HG03135 (cell line): ENCODE measurements at regions not wholly inside any gene's neighbourhood (a gene's known extent, or its start where the extent isn't known, plus 50 kb on each side); places are given as distances from the start of the nearest gene placed in this dataset.

Experiments
- ATAC-seq: cut with Tn5 transposase; IDR thresholded peaks from one replicate; pipeline ENCODE4 v1.9.1; 2021; ENCODE audit warnings: mild to moderate bottlenecking, moderate library complexity; ENCODE audit not compliant: unreplicated experiment

GRCh38 chr12:105775343-105775742 lies 363.4 kb downstream of the NUAK1 start:
- ATAC-seq = no peak

DNA sequence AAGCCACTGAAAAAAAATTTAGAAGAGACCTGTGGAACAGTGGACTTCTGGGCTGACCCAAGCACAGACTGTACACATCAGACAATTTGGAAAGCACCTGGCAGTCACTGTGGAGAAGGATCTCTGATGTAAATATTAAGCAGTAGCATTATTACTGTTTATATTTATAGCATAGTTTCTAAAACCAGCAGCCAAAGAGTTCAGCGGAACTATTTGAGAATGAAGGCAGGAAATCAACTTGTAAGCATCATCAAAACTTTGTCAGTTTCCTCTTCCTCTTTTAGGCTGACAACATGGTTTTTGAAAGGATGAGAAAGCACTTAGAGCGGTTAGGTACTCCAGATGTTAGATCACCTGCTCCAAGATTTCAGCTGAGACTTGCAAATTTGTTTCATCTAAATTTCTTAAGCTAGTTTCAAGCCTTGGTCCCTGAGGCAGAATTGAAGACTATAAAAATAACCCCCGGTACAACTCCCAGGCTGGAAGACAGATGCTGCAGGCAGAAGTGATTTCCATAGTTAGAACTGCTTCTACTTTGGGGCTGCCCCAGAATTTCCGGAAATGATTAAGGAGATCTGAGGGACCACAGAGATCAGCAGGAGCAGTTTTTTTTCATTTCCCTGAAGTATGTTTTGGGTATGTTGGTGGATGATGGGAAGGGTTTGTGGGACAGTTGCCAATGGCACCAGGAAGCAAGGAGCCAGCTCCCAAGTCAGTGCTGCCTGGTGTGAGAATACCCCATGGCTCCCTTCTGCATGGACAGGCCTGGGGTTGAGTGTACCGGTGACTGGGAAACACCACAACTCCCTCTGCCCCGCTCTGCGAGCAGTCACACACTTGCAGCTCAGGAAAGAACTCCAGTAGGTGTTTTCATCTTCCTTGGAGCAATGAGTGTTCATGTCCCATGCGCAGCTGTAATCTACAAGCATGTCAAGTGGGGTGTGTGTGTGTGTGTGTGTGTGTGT lies 354.5 kb downstream of the NUAK1 start:
- ATAC-seq = peak; percentile 51

DNA sequence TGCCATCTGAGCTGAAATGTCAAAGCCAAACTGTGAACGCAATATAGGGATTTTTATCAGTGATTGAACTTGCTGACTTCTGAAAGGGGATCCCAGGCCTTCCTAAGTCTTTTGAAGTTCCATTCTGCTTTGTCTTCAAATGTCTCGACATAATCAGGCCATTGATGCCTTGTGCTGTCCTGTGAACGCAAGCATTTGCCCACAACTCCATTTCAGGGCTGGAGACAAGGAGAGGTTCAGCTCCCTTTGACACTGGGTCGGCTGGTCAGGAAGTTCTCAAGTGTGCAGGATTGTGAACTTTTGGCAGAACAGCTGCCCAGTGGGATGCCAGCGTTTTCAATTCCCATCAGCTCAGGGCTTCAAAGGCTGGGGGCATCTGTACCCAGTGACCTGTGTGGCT lies 345.3 kb downstream of the NUAK1 start:
- ATAC-seq = no peak

GRCh38 chr12:105798256-105798845 lies 340.4 kb downstream of the NUAK1 start:
- ATAC-seq = no peak

- ATAC-seq = no peak
Observed at GRCh38 chr12:105799103-105799502, 339.7 kb downstream of the NUAK1 start.

DNA sequence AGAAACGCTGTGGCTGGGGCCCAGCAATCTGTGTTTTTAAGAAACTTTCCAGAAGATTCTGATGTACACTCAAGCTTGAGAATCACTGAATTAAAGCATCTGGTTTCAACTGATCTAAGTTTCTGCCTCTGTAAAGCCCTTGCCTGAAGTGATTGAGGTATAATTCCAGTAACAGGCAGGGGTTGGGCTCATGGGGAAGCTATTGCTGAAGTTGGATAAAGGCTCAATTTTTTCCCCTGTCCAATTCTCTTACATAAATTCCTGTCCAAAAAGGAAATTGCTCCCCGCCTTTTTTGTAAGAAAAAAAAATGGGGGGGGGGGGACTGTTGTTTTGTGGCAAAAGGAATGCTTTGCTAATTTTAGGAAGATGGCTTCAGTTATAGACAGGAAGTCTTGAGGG lies 337.4 kb downstream of the NUAK1 start:
- no peak for ATAC-seq

GRCh38 chr12:105803292-105803691 lies 335.5 kb downstream of the NUAK1 start:
- ATAC-seq = no peak

GRCh38 chr12:105804591-105805265 lies 334.0 kb downstream of the NUAK1 start:
- no peak for ATAC-seq

DNA sequence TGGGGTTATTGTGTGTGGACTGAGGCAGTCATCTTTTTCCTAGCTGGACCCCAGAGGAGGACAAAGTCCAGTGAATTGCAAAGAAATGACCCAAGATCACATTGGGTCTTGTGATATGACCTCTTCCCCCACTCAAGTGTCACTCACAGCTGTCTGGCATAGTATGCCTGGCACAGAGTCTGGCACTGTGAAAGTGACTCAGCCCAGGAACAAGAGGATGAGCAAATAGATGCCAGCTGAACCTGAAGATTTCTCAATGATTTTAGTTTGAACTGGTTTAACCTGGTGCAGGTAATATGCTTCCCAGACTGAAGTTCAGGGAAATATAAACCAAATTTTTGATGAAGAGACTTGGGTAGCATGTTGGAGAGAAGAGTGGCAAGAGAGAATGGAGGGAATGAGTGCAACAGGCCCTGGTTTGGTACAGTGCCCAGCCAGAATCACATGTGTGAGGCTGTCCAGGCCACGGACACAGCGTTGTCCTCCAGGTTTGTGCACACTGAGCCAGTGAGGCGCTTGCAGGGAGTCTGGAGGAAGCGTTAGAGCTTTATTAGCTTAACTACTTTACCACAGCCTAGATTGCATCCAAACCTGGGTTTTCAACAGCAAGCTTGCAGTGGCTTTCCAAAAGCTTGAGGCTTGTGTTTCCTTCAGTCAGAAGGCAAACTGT lies 332.9 kb downstream of the NUAK1 start:
- no peak for ATAC-seq

DNA sequence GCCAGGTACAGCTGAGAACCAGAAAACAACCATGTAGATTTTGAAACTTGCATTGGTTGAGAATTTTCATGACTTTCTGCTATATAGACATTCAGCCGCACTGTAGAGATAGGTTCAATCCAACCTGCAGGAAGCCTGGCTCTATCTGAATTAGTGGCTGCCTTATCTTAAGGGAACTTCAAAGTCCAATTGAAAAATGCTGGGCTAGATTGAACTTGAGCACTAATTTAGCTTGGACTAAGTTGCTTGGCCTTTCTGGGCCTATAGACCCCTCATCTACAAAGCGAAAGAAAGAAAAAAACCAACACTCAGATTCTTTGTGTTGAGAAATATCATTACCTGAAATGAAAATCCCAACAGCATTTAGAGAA lies 332.4 kb downstream of the NUAK1 start:
- ATAC-seq = no peak

DNA sequence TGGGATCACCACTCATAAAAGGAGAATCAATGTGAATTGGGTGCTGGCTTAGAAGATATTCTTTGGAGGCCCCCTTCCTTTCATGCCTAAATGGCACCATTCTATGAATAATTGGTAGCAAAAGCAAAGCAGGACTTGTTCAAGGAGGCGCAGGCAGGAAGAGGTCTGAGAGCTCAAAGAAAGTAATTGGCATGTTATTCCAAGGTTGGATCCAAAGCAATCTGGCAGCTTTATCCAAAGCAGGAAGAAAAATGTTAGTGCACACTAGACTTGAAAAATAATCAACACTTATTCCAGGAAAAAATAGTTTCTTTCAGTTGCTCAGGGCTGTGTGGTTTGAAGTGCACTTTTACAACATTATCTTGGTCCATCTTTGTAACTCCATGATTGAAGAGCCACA lies 326.4 kb downstream of the NUAK1 start:
- ATAC-seq = no peak

- no peak for ATAC-seq
Observed at GRCh38 chr12:105813201-105813600, 325.6 kb downstream of the NUAK1 start.

DNA sequence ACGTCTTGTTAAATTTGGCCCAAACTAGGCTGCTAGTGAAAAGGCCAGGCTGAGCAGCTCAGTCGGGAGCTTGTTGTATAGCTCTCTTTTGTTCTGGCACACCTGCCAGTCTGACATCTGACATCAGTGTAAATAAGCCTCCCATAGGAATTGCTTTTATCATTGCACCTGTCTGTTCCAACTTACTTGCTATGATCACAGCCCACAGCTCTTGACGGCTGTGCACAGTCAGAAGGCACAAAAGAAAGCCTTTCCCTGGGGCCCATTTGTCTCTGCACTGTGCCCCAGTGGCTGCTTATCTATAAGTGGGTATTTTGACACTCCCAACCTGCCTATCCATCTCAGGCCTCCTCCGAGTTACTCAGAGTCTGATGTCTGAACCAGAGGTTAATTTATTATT lies 324.5 kb downstream of the NUAK1 start:
- no peak for ATAC-seq

GRCh38 chr12:105819549-105819948 lies 319.2 kb downstream of the NUAK1 start:
- ATAC-seq = no peak

GRCh38 chr12:105820429-105821125 lies 318.2 kb downstream of the NUAK1 start:
- ATAC-seq = no peak

DNA sequence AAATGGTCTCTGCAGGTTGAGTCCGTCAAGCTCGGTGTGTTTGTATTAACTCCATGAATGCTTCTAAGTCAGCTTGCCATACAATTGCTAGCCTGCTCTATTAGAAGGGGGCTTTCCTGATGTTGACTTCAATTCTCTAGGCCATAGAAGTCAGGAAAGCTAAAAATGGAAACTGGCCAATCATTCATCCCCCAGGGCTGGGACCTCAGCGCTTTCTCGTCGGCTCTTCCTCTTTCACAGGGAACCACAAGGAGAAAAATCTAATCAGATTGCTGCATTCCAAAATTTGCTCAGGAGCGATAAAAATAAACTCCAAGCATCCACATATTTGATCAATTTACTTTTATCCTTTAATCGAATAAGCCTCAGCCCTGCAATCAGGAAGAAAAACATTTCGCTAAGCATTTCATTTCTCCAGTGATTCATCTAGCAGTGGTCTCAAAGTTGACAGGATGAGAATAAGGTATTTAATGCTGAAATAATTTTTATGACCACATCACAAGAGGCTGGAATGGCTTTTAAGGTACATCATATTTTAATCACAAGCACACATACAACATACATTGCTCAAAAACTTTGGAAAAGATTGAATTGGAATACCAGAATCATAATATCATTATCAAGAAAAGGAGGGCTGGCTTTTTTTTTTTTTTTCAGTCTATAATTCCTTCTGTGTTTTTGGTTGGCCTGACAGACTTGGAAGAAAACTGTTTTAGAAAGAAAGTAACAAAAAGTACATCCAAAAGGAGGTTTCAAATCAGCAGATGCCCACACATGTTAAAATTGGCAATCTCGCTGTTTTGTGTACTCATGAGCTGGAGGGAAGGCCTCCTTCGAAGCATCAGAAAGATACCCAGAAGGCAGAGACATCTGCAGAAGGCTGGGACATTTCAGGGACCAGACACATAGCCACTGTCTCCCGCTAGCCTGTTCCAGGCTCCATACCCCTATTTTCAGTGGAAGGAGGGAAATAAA lies 316.3 kb downstream of the NUAK1 start:
- ATAC-seq = no peak

GRCh38 chr12:105823810-105824209 lies 314.9 kb downstream of the NUAK1 start:
- no peak for ATAC-seq

DNA sequence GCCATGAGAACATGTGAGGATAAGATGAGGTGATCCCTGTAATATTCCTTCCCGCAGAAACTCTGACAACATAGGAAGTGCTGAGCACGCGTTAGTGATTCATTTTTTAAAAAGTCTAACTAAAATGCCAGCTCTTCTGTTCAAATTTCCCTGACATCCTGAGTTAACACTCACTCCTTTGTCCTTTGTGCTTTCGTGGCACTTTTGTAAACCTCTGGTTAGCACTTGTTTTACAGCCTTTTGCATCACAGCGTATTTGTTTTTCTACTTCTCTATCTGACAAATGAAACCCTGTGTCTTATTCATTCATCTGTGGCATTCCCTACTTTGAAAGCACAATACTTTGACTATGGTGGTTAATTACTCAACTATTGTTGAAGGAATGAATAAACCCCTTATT lies 313.6 kb downstream of the NUAK1 start:
- no peak for ATAC-seq

DNA sequence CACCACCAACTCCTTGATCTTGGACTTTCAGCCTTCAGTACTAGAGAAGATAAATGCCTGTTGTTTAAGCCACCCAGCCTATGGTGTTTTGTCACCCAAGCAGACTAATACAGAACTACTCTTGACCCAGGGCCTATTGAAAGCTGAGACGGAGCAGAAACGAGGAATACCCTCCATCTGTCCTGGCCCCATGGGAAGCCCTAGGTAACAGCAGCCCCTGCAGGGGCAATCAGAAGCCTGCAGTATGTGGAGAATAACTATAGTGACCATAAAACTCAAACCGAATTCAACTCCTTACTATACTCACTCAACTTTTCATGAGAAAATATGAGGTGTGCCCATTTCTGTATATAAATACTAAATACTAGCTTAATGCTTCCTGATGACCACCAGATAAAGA lies 307.4 kb downstream of the NUAK1 start:
- no peak for ATAC-seq

- ATAC-seq = no peak
Observed at GRCh38 chr12:105832021-105832420, 306.7 kb downstream of the NUAK1 start.
